ENCODE measurements at regions not wholly inside any gene's neighbourhood (a gene's known extent, or its start where the extent isn't known, plus 50 kb on each side); places are given as distances from the start of the nearest gene placed in this dataset.

GRCh38 chr1:73475316-73475870 is 722.6 kb downstream of the LRRIQ3 start:
- Mint-ChIP-seq H3K9me3 (no peaks in the 10 kb centered on the region; the same call in 2 of the 3 replicates), H3K4me1 (no peaks in the 10 kb centered on the region), H3K36me3 (ENCODE audit: low read depth) (no peaks in the 10 kb centered on the region; the same call in 2 of the 3 replicates), H3K4me3 (no peak overlapping the region), H3K27me3 (ENCODE audit: insufficient read depth, low read depth, poor library complexity) (no peaks in the 10 kb centered on the region), H3K27ac (peak overlapping the region; percentile 72)
- no peak overlapping the region for H3K4me2 ChIP-seq
- no peaks in the 10 kb centered on the region for H3K27me3 ChIP-seq (ENCODE audit: insufficient read depth)
- peak overlapping the region; percentile 92 for H2AFZ ChIP-seq
- H3K36me3 ChIP-seq (ENCODE audit: insufficient read depth): no peaks in the 10 kb centered on the region
- H3K27ac ChIP-seq (ENCODE audit: low read depth): no peak overlapping the region
- TF ChIP-seq ETS1 (IDR thresholded peaks at IDR 0.05) (no peak), NANOG (IDR thresholded peaks at IDR 0.05; ENCODE audit: borderline replicate concordance) (no peak), POLR2AphosphoS5 (IDR thresholded peaks at IDR 0.05; ENCODE audit: low read depth) (no peak), CREB1 (CRISPR knock-in tag; IDR thresholded peaks at IDR 0.05; ENCODE audit: low read depth) (no peak), REST (IDR thresholded peaks at IDR 0.05; ENCODE audit: unreplicated experiment) (no peak), CTCF (conservative IDR thresholded peaks at IDR 0.05; ENCODE audit: low read depth in 2 of 2) (no peak), JUNB (IDR thresholded peaks at IDR 0.05; ENCODE audit: unreplicated experiment) (no peak), EZH2 (IDR thresholded peaks at IDR 0.05; ENCODE audit: low read depth, unreplicated experiment) (no peak), ZNF331 (CRISPR knock-in tag; IDR thresholded peaks at IDR 0.05; ENCODE audit: low read depth) (no peak), ZNF462 (CRISPR knock-in tag; IDR thresholded peaks at IDR 0.05) (no peak), STAT1 (IDR thresholded peaks at IDR 0.05; ENCODE audit: unreplicated experiment) (no peak), ZNF114 (CRISPR knock-in tag; IDR thresholded peaks at IDR 0.05) (no peak), EZH2phosphoT487 (IDR thresholded peaks at IDR 0.05; ENCODE audit: unreplicated experiment) (no peak)
- H3F3A ChIP-seq (replicated peaks; ENCODE audit: low read depth): no peaks in the 10 kb centered on the region
- H3K4me3 ChIP-seq: no peak overlapping the region
- peaks cover 6% of the 10 kb centered on the region; the same call in 1 of the 2 replicates for H3K9me2 ChIP-seq (ENCODE audit: insufficient read depth)
- ATAC-seq (no peak), DNase-seq (ENCODE audit: low spot score) (no peak)
- no peaks in the 10 kb centered on the region for H3K79me2 ChIP-seq (replicated peaks; ENCODE audit: insufficient read depth)
- H3K4me1 ChIP-seq (ENCODE audit: insufficient read depth): no peaks in the 10 kb centered on the region
- H4K20me1 ChIP-seq (replicated peaks; ENCODE audit: insufficient read depth): no peaks in the 10 kb centered on the region

All from GM23338 (cell line).